GM06990 (cell line): ENCODE measurements at regions not wholly inside any gene's neighbourhood (a gene's known extent, or its start where the extent isn't known, plus 50 kb on each side); places are given as distances from the start of the nearest gene placed in this dataset.

Source experiments
- DNase-seq: peaks from one replicate; pipeline ENCODE4 v3.0.0-alpha.2; 2011; ENCODE audit not compliant: insufficient read length; ENCODE audit errors: extremely low read depth
- H3K27me3 ChIP-seq: replicated peaks from 2 replicates; pipeline ENCODE4 v1.6.0; 2011; ENCODE audit warnings: low read length; ENCODE audit not compliant: control insufficient read depth, insufficient read depth
- H3K36me3 ChIP-seq: 2 replicates; pipeline ENCODE4 v1.5.1; 2011; ENCODE audit warnings: low read length; ENCODE audit not compliant: control insufficient read depth, insufficient read depth
- H3K4me3 ChIP-seq: replicated peaks from 2 replicates; pipeline ENCODE4 v1.5.1; 2011; ENCODE audit warnings: low read depth, mild to moderate bottlenecking, control low read depth, low read length
- TF ChIP-seq, protein P1 (sequence below): IDR thresholded peaks from 2 replicates; pipeline ENCODE4 v1.5.1; 2011; ENCODE audit warnings: low read length, control low read depth, mild to moderate bottlenecking, inconsistent platforms; ENCODE audit not compliant: insufficient read depth, poor library complexity, severe bottlenecking

DNA sequence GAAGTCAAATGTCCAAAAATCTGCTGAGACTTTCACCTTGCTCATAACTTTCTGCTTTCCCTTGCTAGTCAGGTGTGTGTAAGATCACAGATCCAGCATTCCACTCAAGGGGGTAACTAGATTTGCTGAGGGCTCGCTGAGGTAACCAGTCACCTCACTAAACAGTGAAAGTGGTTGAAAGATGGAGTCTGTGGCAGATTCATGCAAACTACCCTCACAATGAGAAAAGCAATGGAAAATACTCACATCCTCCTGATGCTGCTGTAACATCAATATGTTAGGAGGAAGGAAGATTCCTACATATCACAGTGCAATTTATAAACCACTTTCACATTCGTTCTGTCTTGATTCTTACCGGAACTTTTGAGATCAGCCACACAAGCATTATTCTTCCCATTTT lies 174.3 kb upstream of the BCL6 start:
- DNase-seq, result peak; percentile 25
- Histone ChIP-seq H3K27me3 (no peaks in the 10 kb centered on the region), H3K4me3 (no peak overlapping the region), H3K36me3 (no peaks in the 10 kb centered on the region)
- TF ChIP-seq, protein P1, sequence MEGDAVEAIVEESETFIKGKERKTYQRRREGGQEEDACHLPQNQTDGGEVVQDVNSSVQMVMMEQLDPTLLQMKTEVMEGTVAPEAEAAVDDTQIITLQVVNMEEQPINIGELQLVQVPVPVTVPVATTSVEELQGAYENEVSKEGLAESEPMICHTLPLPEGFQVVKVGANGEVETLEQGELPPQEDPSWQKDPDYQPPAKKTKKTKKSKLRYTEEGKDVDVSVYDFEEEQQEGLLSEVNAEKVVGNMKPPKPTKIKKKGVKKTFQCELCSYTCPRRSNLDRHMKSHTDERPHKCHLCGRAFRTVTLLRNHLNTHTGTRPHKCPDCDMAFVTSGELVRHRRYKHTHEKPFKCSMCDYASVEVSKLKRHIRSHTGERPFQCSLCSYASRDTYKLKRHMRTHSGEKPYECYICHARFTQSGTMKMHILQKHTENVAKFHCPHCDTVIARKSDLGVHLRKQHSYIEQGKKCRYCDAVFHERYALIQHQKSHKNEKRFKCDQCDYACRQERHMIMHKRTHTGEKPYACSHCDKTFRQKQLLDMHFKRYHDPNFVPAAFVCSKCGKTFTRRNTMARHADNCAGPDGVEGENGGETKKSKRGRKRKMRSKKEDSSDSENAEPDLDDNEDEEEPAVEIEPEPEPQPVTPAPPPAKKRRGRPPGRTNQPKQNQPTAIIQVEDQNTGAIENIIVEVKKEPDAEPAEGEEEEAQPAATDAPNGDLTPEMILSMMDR, result no peak

GRCh38 chr3:187920030-187920429 lies 174.8 kb upstream of the BCL6 start:
- DNase-seq, result no peak
- Histone ChIP-seq H3K27me3 (no peaks in the 10 kb centered on the region), H3K4me3 (no peak overlapping the region), H3K36me3 (no peaks in the 10 kb centered on the region)
- TF ChIP-seq, protein P1, result no peak

DNA sequence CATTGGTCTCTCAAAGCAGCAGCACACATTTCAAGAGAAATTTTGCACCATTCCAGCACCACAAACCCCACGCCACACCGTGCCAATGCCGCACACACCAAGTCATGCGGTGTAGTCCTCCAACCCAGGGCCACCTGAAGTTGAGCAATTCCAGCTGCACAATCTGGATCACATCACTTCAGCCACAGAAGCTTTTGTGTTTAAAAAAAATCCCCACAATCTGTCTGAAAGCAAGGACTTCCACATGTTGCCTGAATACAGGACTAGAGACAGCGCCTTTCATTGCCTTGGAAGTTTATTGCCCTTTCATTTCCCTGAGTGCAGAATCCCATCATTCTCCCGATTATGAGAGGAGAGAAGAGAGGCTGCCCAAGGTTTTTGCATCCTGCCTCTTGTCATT lies 175.6 kb upstream of the BCL6 start:
- H3K4me3 ChIP-seq, result no peak overlapping the region
- no peak for DNase-seq
- TF ChIP-seq, protein P1, result no peak
- H3K27me3 ChIP-seq, result no peaks in the 10 kb centered on the region
- H3K36me3 ChIP-seq, result no peaks in the 10 kb centered on the region

DNA sequence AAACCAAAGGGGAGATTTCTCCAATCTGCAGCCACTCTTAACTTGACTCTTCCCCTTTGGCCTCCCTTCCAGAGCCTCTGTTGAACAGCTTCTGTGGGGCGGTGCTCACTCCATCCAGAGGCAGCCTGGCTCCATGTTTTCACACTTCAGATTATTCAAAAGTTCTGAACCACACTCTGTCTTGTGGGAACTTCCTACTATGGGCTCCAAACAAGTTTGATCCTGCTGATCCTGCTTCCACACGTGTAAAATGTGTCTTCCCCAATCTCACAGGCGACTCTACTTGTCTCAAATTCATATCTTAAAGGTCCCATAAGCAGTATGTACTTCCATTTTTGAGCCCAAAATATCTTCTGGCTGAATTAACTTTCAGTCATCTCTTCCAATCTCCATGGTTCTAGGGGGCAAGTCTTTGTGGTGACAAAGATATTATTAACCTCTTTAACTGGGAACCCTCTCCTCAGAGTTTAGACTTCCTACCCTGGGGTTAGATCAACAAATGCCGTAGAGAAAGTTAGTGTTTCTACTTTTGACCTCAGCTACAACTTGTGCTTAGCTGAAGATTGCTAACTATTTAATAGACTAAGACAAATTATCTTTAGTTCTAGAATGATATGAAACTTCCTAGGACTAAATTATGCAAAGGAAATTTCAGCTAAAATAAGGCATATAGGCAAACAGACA lies 176.3 kb upstream of the BCL6 start:
- Histone ChIP-seq H3K4me3 (no peak overlapping the region), H3K27me3 (no peaks in the 10 kb centered on the region), H3K36me3 (no peaks in the 10 kb centered on the region)
- TF ChIP-seq, protein P1, result no peak
- no peak for DNase-seq

- H3K4me3 ChIP-seq, result no peak overlapping the region
- no peaks in the 10 kb centered on the region for H3K36me3 ChIP-seq
- TF ChIP-seq, protein P1, result no peak
- no peaks in the 10 kb centered on the region for H3K27me3 ChIP-seq
- DNase-seq, result no peak
Measured at GRCh38 chr3:187922704-187923416, 177.6 kb upstream of the BCL6 start.

DNA sequence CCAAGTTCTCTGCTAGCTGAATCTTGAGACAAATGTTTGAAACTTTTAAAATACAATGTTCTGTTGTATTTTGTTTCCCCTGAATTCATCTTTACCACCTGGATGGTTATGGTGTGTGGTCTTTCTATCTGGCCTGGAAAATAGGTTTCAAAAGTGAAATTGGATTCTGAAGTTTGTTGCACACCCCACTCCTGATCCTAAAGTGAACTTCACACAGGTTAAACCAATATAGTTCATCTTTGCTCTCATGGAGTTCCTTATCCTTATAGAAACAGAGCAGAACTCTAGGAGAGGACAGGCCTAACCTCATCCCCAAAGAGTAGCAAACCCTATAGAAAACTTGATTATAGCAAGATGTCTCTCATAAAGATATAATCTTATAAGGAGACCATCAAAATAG lies 179.4 kb upstream of the BCL6 start:
- Histone ChIP-seq H3K36me3 (no peaks in the 10 kb centered on the region), H3K4me3 (no peak overlapping the region), H3K27me3 (no peaks in the 10 kb centered on the region; the same call in 1 of the 2 replicates)
- TF ChIP-seq, protein P1, result no peak
- DNase-seq, result no peak
